HG03460 (cell line): ENCODE measurements at regions not wholly inside any gene's neighbourhood (a gene's known extent, or its start where the extent isn't known, plus 50 kb on each side); places are given as distances from the start of the nearest gene placed in this dataset.
"Not testable (repeated sequence)": the region's sequence is repeated elsewhere in the genome, so short reads cannot be mapped to it uniquely, and the experiment has no call there.

Experiments used
- ATAC-seq: cut with Tn5 transposase; IDR thresholded peaks from one replicate; pipeline ENCODE4 v1.9.1; 2021; ENCODE audit not compliant: unreplicated experiment

- ATAC-seq, result no peak
These were observed 970.1 kb upstream of the AMELY start for GRCh38 chrY:7881696-7882095.

GRCh38 chrY:7879245-7879644 is 967.7 kb upstream of the AMELY start:
- ATAC-seq, result no peak

- ATAC-seq, result no peak
These were observed 967.2 kb upstream of the AMELY start for GRCh38 chrY:7878719-7879118.

GRCh38 chrY:7877458-7877857 is 965.9 kb upstream of the AMELY start:
- ATAC-seq, result no peak

GRCh38 chrY:7874080-7874479 is 962.5 kb upstream of the AMELY start:
- no peak for ATAC-seq

GRCh38 chrY:7871304-7871932 is 959.9 kb upstream of the AMELY start:
- ATAC-seq, result no peak

- no peak for ATAC-seq
These were observed 955.4 kb upstream of the AMELY start for GRCh38 chrY:7866976-7867375.

GRCh38 chrY:7860781-7861614 is 949.4 kb upstream of the AMELY start:
- ATAC-seq, result no peak

- no peak for ATAC-seq
These were observed 938.6 kb upstream of the AMELY start for GRCh38 chrY:7850191-7850590.

- no peak for ATAC-seq
These were observed 934.2 kb upstream of the AMELY start for GRCh38 chrY:7845776-7846175.

- no peak for ATAC-seq
These were observed 925.5 kb upstream of the AMELY start for GRCh38 chrY:7837046-7837445.

- ATAC-seq, result no peak
These were observed 924.8 kb upstream of the AMELY start for GRCh38 chrY:7836366-7836765.

- ATAC-seq, result no peak
These were observed 923.9 kb upstream of the AMELY start for GRCh38 chrY:7835416-7835815.

- no peak for ATAC-seq
These were observed 922.7 kb upstream of the AMELY start for GRCh38 chrY:7834284-7834683.

- not testable (repeated sequence) for ATAC-seq
These were observed 919.3 kb upstream of the AMELY start for GRCh38 chrY:7830881-7831280.

GRCh38 chrY:7826533-7826932 is 915.0 kb upstream of the AMELY start:
- ATAC-seq, result no peak

- ATAC-seq, result no peak
These were observed 914.3 kb upstream of the AMELY start for GRCh38 chrY:7825874-7826273.

- ATAC-seq, result no peak
These were observed 909.9 kb upstream of the AMELY start for GRCh38 chrY:7821295-7822035.

- ATAC-seq, result peak; percentile 64
These were observed 907.4 kb upstream of the AMELY start for GRCh38 chrY:7818924-7819323.

GRCh38 chrY:7816567-7816966 is 905.0 kb upstream of the AMELY start:
- ATAC-seq, result no peak

GRCh38 chrY:7815921-7816320 is 904.4 kb upstream of the AMELY start:
- no peak for ATAC-seq

- ATAC-seq, result no peak
These were observed 903.7 kb upstream of the AMELY start for GRCh38 chrY:7815285-7815684.
